A549 (cell line): ENCODE measurements at regions not wholly inside any gene's neighbourhood (a gene's known extent, or its start where the extent isn't known, plus 50 kb on each side); places are given as distances from the start of the nearest gene placed in this dataset.

Source experiments
- CTCF ChIP-seq: fragments of >200 bp; sonication (Bioruptor Twin); formaldehyde crosslinking; IDR thresholded peaks from 3 replicates; pipeline ENCODE4 v1.5.1; 2016
- EHF ChIP-seq: fragments of 250-450 bp; sonication (Bioruptor Pico); IDR thresholded peaks from 2 replicates; pipeline ENCODE4 v1.5.0; 2020; ENCODE audit warnings: mild to moderate bottlenecking
- ELK1 ChIP-seq: fragments of 150-350 bp; IDR thresholded peaks from 2 replicates; pipeline ENCODE4 v1.6.1; 2014; ENCODE audit warnings: low read depth, mild to moderate bottlenecking, low read length
- EP300 ChIP-seq, 2 experiments: fragments of >200 bp; sonication (Bioruptor Twin); formaldehyde crosslinking; IDR thresholded peaks; 2 replicates in 1 of 2; 3 replicates in 1 of 2; pipeline ENCODE4 v1.6.1; 2016 to 2017
- GATA3 ChIP-seq: IDR thresholded peaks from 2 replicates; pipeline ENCODE4 v1.6.1; 2012; ENCODE audit warnings: borderline replicate concordance
- HOXA7 ChIP-seq: fragments of 250-450 bp; sonication (Bioruptor Pico); IDR thresholded peaks from 2 replicates; pipeline ENCODE4 v1.5.0; 2020; ENCODE audit warnings: mild to moderate bottlenecking, moderate library complexity
- KDM1A ChIP-seq: fragments of 200-600 bp; sonication (generic); IDR thresholded peaks from 2 replicates; pipeline ENCODE4 v1.6.1; 2016; ENCODE audit warnings: low read depth, mild to moderate bottlenecking
- POLR2A ChIP-seq: IDR thresholded peaks from 2 replicates; pipeline ENCODE4 v1.6.1; 2012; ENCODE audit warnings: mild to moderate bottlenecking, low read length
- RAD21 ChIP-seq, 2 experiments: fragments of >200 bp in 1 of 2; sonication (Bioruptor Twin) in 1 of 2; formaldehyde crosslinking in 1 of 2; IDR thresholded peaks in 1 of 2; conservative IDR thresholded peaks in 1 of 2; 2 replicates in 1 of 2; 3 replicates in 1 of 2; pipeline ENCODE4 v1.6.1; 2012 to 2018; ENCODE audit warnings: inconsistent platforms in 1 of 2
- SMC3 ChIP-seq: fragments of >200 bp; sonication (Bioruptor Twin); formaldehyde crosslinking; IDR thresholded peaks from 3 replicates; pipeline ENCODE4 v1.6.1; 2018; ENCODE audit warnings: inconsistent platforms
- ZNF302 ChIP-seq: fragments of 250-450 bp; sonication (Bioruptor Pico); IDR thresholded peaks from 2 replicates; pipeline ENCODE4 v1.9.0; 2021; ENCODE audit warnings: inconsistent platforms, mild to moderate bottlenecking, moderate library complexity
- ZSCAN20 ChIP-seq: fragments of 250-450 bp; sonication (Bioruptor Pico); IDR thresholded peaks from 2 replicates; pipeline ENCODE4 v1.8.0; 2022; ENCODE audit warnings: mild to moderate bottlenecking, moderate library complexity

GRCh38 chr13:59532405-59532804 is 631.3 kb downstream of the DIAPH3 start:
- TF ChIP-seq CTCF (no peak), POLR2A (no peak), GATA3 (no peak), ZNF302 (CRISPR knock-in tag) (no peak), EP300 (IDR thresholded peaks at IDR 0.05) (no peak), KDM1A (no peak), SMC3 (no peak), EHF (CRISPR knock-in tag) (no peak), ELK1 (no peak), HOXA7 (CRISPR knock-in tag) (no peak), ZSCAN20 (CRISPR knock-in tag) (no peak), RAD21 (conservative IDR thresholded peaks at IDR 0.05 in 1 of 2, IDR thresholded peaks at IDR 0.05 in 1 of 2) (no peak)
